GM21360 (cell line): ENCODE measurements at regions not wholly inside any gene's neighbourhood (a gene's known extent, or its start where the extent isn't known, plus 50 kb on each side); places are given as distances from the start of the nearest gene placed in this dataset.
"Not testable (repeated sequence)": the region's sequence is repeated elsewhere in the genome, so short reads cannot be mapped to it uniquely, and the experiment has no call there.

Experiments used
- ATAC-seq: cut with Tn5 transposase; IDR thresholded peaks from one replicate; pipeline ENCODE4 v1.9.1; 2021; ENCODE audit warnings: mild to moderate bottlenecking, moderate library complexity; ENCODE audit not compliant: unreplicated experiment

DNA sequence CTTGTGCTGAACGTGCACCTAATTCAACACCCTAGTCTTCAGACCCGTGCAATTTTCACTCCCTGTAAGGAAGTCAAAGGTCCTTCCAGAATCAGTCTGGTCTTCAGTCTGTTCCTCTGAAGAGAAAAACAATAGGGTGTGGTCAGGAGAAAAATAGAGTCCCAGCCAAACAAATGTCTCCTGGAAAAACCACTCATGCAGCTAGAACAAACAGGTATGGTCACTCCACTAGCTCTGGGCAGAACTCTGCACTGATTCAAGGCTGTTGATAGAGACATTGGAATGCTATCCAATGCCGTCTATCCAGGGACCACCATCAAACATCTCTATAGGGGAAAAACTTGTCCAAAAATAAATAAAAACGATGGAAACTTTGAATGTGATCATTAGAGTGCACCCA lies 81.8 kb upstream of the MAP3K1 start:
- no peak for ATAC-seq

DNA sequence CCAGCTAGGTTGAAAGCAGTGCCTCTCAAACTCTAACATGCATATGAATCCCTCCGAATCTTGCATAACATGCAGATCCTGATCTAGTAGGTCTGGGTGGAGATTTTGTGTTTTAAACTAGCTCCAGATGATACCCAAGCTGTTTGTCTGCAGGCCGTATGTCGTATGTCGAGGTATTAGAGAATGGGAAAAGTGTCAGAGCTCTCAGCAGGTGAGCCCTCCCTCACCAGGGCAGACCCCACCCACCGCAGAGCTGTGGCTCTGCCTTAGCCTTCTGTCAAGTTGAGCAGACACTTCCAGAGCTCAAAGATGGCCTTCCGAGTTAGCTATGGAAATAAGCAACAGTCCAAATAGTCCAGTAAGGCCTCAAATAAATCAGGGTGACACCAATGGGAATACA lies 83.2 kb upstream of the MAP3K1 start:
- ATAC-seq, result no peak

DNA sequence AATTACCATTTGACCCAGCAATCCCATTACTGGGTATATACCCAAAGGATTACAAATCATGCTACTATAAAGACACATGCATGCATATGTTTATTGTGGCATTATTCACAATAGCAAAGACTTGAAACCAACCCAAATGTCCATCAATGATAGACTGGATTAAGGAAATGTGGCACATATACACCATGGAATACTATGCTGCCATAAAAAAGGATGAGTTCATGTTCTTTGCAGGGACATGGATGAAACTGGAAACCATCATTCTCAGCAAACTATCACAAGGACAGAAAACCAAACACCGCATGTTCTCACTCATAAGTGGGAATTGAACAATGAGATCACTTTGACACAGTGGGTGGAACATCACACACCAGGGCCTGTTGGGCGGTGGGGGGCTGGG lies 83.9 kb upstream of the MAP3K1 start:
- not testable (repeated sequence) for ATAC-seq

DNA sequence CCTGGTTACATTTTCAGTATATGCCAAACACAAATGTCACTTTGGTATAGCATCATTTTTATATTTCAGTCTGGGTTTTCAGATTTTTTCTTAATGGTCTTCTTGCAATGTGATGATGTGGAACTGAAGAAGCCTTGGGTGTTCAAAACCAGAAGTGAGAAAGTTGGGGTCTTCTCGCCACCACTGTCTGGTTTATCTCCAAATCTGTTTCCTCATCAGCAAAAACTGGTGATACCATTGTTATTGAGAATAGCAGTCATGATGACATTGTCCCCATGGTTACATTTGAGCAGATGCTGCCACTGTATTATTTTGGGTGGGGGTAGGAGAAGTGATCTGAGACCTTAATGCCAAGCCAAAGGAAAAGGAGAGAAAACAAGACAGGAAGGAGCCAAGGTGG lies 85.9 kb upstream of the MAP3K1 start:
- no peak for ATAC-seq

DNA sequence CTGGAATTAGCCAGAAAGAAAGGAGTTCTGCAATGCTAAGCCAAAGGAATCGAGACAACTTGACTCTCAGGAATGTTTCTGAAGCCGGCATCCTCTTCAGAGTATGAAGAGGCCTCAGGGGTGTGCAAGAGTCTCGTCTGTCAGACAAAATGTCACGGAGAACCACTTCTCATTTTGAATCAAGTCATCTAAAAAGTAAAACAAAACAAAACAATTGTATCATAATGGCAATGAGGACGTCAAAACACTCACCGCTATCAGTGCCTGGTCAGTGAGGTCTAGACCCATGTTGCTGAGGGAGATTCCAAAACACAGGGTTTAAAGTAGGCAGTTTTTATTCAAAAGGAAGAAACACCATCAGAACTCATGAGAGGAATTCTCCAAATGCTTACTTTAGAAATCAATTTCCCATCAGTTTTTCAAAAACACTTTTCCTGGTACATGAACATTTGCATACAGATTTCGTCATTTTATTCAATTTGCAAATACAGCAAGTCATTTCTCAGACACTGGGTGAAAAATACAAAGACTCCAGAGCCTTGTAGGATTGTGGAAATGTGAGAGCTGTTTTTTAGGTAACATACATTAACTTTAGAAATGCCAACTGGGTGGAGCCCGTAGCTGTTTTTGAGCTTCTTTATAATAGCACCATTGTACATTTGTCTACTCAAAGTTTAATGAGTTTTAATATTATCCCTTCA lies 89.5 kb upstream of the MAP3K1 start:
- ATAC-seq, result no peak

DNA sequence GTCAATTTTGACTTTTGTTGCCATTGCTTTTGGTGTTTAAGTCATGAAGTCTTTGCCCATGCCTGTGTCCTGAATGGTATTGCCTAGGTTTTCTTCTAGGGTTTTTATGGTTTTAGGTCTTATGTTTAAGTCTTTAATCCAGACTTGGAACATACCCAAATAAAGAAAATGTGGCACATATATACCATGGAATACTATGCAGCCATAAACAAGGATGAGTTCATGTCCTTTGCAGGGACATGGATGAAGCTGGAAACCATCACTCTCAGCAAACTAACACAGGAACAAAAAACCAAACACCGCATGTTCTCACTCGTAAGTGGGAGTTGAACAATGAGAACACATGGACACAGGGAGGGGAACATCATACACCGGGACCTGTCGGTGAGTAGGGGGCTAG lies 90.5 kb upstream of the MAP3K1 start:
- ATAC-seq, result not testable (repeated sequence)

DNA sequence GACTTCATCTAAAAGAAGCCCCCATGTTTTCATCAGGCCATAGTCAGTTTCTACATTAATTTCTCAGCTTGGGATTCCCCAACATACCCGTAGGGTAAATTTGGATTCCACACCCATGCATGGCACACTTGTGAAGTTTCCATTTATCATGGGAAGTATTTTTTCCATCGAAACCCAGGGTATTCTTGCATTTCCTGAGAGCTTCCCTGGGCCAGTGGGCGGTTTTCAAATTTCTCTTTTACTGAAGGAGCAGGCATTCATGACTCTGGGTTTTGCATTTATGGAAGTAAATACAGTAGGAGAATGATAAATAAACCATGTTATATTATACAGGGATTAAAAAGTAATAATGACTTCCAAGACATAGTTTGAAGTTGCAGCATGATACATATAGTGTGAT lies 93.0 kb upstream of the MAP3K1 start:
- no peak for ATAC-seq

DNA sequence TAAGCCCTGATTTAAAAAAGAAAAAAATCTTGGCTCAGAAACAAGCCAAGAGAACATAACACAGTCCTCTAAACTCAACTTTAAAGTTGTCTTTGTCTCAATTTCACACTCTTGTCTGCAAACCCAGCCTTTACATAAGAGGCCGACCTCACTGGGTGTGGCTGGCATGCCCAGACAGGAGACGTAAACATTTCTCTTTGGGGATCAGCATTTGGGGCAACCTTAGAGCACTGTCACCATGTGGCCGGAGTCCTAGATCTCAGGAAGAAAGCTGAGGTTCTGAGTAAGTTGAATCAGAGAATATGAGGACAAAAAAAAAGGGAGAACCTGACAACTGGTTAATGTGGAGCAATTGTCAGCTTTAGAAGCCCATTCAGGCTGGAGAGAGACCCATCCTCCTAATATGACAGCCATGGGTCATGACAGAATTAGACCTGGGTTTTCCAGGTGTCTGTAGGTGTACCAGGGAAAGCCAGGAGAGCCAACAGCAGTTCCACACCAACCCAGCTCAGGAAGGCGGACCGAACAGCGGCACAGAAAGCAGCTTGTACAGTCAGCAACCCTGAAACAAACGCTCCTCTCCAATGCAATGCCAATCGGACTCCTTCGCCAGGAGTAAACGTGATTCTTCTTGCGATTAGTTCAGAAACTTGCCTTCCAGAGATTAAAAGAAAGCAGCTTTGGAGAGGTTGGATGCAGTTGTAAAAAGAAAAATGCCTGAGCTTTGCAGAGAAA lies 97.9 kb upstream of the MAP3K1 start:
- ATAC-seq, result no peak

DNA sequence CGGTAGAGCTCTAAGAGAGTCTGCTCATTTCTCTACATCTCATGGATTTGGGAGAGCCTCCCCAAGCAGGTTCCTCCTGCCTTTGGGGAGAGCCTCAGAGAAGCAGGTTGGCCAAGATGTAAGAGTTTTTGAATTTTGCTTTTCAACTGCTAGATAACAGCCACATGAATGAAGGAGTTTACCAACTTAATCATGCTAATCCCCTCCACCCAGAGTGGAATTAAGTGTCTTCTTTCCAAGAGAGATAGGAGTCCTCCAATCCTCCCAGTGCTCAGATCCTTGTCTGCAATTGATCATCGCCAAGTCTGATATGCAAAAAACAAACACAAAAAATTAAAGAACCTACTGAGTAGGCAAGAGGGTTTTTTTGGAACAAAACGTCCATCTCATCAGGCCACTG lies 99.4 kb upstream of the MAP3K1 start:
- ATAC-seq, result no peak

DNA sequence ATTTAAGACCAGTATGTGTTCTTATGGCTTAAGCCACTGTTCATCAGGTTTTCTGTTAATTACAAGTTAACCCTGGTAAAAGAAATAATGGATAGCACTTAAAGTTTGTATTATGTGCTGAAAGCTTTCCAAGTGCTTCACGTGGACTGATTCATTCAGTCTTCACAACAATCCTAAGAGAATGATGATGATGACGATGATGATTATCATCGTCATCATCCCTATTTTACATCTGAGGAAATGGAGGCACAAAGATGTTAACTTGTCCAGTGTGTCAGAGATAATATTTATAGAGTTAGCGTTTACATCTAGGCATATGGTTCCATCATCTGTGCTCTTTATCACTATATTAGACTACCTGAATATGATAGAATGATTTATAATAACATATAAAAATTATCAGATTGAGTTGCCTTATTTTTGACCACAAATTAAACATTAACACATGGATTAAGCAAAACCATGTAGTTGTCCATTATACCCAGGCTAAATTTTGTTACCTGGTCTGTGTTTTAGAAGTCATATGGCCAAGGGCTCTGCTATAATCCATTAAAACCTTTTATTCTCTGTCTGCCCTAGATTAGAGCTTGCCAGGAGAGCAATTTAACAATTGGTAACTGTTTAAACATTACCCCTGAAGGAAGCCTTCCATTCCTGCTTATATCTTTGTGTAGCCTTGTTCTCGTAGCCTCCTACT lies 102.3 kb upstream of the MAP3K1 start:
- ATAC-seq, result no peak

DNA sequence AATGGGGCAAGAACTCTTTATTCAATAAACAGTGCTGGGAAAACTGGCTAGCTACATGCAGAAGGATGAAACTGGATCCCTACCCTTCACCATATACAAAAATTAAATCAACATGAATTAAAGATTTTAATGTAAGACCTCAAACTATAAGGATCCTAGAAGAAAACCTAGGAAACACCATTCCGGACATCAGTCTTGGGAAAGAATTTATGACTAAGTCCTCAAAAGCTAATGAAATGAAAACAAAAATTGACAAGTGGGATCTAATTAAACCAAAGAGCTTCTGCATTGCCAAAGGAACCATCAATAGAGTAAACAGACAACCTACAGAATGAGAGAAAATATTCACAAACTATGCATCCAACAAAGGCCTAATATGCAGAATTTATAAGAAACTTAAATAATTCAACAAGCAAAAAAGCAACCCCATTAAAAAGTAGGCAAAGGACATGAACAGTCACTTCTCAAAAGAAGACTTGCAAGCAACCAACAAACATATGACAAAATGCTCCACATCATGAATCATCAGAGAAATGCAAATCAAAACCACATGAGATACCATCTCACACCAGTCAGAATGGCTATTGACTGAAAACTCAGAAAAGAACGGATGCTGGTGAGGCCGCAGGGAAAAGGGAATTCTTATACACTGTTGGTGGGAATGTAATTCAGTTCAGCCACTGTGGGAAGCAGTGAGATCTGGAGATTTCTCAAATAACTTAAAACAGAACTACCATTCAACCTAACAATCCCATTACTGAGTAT lies 104.3 kb upstream of the MAP3K1 start:
- no peak for ATAC-seq

DNA sequence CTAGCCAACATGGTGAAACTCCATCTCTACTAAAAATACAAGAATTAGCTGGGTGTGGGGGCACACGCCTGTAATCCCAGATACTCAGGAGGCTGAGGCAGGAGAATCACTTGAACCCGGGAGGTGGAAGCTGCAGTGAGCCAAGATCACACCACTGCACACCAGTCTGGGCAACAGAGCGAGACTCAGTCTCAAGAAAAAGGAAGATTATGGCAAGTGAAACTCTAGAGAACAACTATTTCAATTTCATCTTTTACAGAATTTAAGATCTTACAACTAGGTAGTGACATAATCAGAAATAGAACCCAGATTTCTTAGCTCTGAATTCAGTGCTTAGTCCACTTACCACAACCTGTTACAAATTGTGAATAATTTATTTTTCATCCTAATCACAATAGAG lies 108.8 kb upstream of the MAP3K1 start:
- ATAC-seq, result no peak

DNA sequence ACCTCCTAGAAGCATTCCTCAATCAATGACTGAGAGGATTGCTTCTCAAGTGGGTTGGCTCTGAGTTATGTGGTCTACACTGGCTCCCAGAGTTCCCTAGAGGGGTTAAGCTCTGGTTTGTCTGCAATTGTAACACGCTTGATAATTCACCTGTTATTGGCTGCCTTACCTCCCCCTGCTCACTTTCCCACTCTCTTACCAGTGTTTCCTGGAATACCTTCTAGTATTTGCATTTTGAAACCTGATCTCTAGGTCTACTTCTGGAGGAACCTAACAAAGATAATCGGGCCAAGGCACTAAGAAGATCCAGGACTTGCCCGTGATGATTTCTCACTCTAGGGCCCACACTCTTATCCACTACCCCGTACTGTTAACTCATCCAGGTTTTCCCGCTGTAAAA lies 110.1 kb upstream of the MAP3K1 start:
- ATAC-seq, result no peak

DNA sequence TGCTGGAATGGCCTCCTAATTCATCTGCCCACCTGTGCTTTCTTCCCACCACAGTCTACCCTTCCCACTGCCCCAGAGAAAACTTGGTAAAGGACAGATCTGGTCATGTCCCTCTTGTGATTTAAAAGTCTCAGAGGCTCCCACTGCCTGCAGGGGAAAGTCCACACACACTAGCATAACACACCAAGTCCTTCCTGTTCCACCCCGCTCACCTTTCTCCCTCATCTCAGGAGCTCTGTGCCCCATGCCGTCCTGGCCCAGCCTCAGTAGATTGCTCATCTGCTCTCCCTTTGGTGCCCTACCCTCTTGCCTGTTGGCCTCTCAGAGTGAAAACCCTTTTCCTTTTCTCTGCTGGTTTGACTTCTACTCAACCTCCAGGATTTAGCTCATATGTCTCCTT lies 111.4 kb upstream of the MAP3K1 start:
- ATAC-seq, result no peak

DNA sequence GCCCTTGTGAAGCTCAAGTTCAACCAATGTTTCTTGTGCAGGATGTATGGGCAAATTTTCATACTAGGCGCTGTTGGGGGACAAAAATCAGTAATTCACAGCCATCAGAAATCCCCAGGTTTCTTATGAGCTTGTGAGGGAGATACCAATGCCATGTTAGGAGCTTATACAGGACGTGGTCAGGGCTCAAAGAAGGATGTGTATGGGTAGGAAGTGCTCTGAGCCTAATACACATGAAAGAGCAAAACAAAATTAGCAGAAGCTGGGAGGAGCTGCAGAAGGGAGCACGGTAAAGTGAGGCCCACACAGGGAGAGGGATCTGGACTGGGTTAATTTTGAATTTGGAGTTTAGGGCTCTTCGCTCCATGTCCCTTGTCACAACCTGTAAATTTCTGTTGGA lies 114.6 kb upstream of the MAP3K1 start:
- no peak for ATAC-seq

DNA sequence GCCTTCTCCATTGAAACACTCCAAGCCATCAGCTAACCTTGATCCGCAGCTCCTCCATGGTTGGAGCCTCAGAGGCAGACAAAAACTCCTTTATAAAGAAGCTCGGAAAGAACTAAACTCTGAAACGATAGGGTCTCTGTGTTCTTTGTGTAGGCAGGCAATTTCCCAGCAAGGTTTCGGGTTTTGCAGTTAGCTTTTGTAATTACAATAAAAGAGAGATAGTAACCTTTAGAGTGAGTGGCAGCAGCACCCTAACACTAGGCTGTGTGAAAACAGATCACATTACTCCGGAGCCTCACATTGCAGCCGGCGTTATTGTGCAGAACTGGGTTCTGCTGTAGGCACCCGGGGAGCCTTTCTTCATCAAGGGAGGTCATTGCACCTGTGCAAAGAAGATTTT lies 115.8 kb upstream of the MAP3K1 start:
- no peak for ATAC-seq

DNA sequence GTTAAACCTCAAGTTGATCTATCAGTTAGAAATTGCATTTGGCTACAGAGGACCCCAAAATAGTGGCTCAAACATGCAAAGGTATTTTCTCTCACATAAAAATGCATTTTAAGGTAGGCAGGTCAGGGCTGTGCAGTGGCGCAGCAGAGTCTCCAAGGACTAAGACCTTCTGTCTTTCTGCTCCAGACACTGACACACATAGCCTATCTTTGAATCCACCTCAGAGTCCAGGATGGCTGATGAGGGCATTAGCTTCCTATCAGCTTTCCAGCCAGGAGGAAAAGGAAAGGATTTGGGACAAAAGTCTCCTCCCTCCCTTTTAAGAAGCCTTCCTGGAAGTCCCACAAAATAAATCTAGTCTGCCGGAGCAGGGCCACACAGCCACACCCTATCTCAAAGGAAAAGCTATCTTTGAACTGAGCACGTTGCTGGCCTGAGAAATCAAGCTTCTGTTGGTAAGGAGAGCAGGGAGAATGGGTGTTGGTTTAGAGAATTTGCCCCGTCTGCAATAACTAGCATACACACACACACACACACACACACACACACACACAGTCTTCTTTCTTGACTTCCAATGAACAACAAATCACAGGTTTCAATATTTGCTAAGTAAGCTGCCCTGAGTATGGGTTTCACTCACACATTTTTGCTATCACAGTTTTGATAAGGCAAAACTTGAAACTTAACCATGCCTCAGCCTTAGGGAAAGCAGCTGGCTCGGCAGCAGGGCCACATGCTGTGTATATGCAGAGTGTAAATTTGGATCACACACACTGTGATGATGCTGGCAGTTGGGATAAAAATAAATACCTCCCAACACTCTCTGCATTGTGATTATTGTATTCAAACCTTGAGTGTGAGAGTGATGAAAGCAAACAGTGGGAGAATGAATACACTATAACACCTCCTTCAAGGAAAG lies 116.6 kb upstream of the MAP3K1 start:
- no peak for ATAC-seq

DNA sequence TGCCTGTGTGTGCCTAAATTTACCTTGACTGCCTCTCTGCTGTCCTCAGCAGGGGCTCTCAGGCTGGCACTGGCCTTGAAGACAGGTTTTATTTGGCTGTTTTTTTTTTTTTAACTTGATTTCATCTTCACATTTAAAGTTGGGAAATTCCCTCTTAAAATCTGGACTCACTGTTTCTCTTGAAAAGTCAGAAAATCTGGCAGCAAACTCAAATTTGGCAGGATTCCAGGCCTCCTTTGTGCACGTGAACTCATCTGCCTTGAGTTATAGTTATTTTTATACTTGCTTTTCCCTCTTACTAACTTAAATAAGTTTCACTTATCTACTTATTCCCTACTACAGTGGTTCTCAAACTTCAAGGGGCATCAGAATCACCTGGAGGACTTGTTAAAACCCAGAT lies 118.4 kb upstream of the MAP3K1 start:
- ATAC-seq, result no peak

DNA sequence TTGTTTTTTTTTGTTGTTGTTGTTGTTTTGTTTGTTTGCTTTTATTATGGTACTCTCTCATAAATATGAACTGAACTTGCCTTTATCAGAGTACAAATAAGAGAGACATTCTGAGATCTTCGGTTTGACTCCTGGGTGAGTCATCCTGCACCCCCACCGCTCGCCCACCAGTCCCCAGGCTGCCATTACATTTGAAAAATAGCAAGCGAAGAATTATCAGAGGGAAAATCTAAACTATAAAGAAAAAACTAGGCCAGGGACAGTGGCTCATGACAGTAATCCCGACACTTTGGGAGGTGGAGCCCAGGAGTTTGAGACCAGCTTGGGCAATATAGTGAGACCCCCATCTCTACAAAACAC lies 122.1 kb upstream of the MAP3K1 start:
- no peak for ATAC-seq
